ENCODE measurements at regions not wholly inside any gene's neighbourhood (a gene's known extent, or its start where the extent isn't known, plus 50 kb on each side); places are given as distances from the start of the nearest gene placed in this dataset.

DNA sequence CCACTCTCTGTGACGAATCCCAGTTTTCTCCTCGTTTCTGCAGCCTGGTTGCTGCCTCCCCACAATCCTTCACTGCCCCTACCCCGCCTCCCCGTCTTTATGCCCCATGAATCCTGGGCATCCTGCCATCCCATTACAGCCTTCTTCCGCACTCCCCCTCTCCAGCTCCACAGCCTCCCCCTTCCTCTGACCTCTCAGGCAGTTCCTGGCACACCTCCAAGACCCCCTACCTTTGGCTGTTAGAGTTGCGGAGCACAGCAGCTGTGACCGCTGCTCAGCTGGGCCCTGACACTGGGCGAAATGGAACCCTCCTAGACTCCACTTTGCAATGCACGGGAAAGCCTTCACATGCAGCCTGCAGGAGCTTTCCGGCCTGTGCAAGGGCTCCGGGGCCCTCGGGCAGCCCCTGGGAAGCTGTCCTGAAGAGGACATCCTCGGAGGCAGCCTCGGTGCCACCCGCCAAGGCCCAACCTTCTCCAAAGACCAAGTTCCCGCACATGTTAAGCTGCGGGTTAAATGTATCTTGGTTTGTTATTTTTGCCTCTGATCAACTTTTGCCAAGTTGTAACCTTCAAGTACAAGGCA, 400.7 kb upstream of the MKI67 start:
- DNase-seq (no peak), ATAC-seq (no peak)
- H3K27ac Mint-ChIP-seq = no peak overlapping the region
- H3K4me3 Mint-ChIP-seq = no peak overlapping the region
- peaks cover 24% of the 10 kb centered on the region for H3K27me3 Mint-ChIP-seq
- H3K9me3 ChIP-seq (ENCODE audit: control insufficient read depth, low read length, poor library complexity, severe bottlenecking) = no peaks in the 10 kb centered on the region
- no peaks in the 10 kb centered on the region for H3K4me1 Mint-ChIP-seq
- no peaks in the 10 kb centered on the region for H3K36me3 Mint-ChIP-seq (ENCODE audit: low read depth)

DNA sequence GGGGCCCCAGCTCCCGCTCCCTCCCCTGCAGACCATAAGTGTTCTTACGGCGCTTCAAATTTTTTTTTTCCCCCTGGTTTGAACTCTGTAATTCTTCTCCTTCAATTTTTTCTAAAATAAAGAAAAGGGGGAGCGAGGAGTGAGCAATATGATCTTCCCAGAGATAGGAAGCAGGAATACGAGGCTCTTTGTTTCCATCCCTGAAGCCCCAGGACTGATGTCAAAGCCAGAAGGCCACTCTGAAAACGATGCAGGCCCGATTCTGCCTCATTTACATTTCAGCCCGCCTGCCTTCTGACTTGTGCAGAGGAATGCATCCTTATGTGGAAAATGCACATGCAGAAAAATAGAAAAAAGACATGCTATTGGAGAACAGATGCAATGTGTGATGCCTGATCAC, 401.5 kb upstream of the MKI67 start:
- ATAC-seq (no peak), DNase-seq (no peak)
- H3K4me1 Mint-ChIP-seq = no peaks in the 10 kb centered on the region
- H3K27me3 Mint-ChIP-seq = peaks cover 32% of the 10 kb centered on the region
- no peaks in the 10 kb centered on the region for H3K36me3 Mint-ChIP-seq (ENCODE audit: low read depth)
- no peaks in the 10 kb centered on the region for H3K9me3 ChIP-seq (ENCODE audit: control insufficient read depth, low read length, poor library complexity, severe bottlenecking)
- no peak overlapping the region for H3K4me3 Mint-ChIP-seq
- H3K27ac Mint-ChIP-seq = no peak overlapping the region

DNA sequence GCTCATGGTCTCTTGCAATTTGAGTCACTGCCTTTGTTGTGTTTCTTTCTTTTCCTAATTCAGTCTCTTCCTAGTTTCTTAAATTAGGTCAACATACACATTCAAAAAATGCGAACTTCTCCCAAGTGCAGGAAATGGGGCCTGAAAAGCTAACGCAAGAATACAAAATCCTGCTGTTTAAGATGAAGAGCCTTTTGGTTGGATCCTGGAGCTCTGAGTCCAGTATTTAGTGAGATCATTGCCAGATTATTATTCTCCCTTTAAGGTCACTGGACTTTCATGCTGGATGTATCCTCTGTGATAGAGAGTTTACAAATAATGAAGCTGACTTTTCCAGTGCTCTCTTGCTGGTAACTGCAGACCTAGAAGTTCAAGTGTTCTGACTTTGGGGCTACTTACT, 401.9 kb upstream of the MKI67 start:
- no peak overlapping the region for H3K4me3 Mint-ChIP-seq
- ATAC-seq (no peak), DNase-seq (no peak)
- no peaks in the 10 kb centered on the region for H3K9me3 ChIP-seq (ENCODE audit: control insufficient read depth, low read length, poor library complexity, severe bottlenecking)
- peaks cover 34% of the 10 kb centered on the region for H3K27me3 Mint-ChIP-seq
- no peaks in the 10 kb centered on the region for H3K4me1 Mint-ChIP-seq
- no peak overlapping the region for H3K27ac Mint-ChIP-seq
- H3K36me3 Mint-ChIP-seq (ENCODE audit: low read depth) = no peaks in the 10 kb centered on the region

DNA sequence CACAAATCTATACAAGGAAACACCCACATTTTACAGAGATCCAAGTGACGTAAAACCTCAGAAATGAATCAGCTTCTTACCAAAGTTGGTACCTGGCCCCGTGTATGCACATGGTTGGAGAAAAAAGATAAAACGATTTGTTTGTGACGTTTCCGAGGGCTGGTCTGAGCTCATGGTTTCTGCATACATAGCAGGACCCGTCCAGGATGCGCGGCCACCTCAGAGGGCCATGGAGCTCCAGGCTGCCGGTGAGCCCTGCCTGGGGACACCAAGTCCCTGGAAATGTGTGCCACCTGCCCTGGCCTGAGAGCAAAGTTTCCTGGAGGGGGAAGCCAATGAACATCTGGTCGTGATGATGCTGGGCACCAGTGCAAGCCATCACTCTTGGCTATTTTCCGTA, 402.6 kb upstream of the MKI67 start:
- H3K9me3 ChIP-seq (ENCODE audit: control insufficient read depth, low read length, poor library complexity, severe bottlenecking) = no peaks in the 10 kb centered on the region
- Mint-ChIP-seq H3K4me1 (no peaks in the 10 kb centered on the region), H3K27ac (no peak overlapping the region), H3K4me3 (no peak overlapping the region), H3K27me3 (peaks cover 34% of the 10 kb centered on the region), H3K36me3 (ENCODE audit: low read depth) (no peaks in the 10 kb centered on the region)
- ATAC-seq (no peak), DNase-seq (no peak)

DNA sequence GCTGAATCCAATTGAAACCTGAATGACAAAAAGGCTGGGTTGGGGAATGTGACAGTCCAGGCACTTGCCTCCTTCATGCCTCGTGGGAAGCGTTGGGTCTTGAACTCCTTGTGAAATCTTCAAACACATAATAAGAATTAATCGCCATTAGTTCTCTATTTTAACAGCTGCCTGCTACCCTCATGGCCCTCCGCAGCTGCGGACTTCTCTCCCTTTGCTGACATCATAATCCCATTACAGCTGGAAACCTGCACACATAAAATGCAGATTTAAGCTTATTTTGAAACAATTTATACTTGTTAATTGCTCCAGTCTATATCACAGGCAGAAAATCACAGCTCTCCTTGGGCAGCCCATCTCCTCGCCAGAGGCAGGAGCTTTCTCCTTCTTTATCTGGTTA, 403.0 kb upstream of the MKI67 start:
- no peaks in the 10 kb centered on the region for H3K36me3 Mint-ChIP-seq (ENCODE audit: low read depth)
- H3K4me1 Mint-ChIP-seq = no peaks in the 10 kb centered on the region

DNA sequence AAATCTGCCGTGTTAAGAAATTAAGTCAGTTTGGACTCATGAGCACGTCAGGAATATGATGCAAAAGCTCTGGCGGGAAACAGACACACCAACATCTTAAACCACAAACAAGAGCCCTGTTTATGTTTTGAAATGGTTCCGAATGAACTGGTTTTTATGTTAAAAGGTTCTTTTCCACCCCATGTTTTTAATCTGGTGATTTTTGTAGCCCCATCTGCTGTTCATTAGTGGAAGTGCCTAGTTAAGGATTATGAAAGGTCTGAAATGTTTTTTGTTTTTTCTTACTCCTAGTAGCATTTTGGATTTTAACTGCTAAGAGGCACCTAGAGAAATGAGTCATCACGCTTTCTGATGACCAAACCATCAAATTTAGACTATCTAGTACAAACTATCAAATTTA, 404.1 kb upstream of the MKI67 start:
- Mint-ChIP-seq H3K4me3 (no peak overlapping the region), H3K27me3 (peaks cover 38% of the 10 kb centered on the region), H3K4me1 (no peaks in the 10 kb centered on the region), H3K36me3 (ENCODE audit: low read depth) (no peaks in the 10 kb centered on the region), H3K27ac (no peak overlapping the region)
- H3K9me3 ChIP-seq (ENCODE audit: control insufficient read depth, low read length, poor library complexity, severe bottlenecking) = no peaks in the 10 kb centered on the region
- DNase-seq (no peak), ATAC-seq (no peak)

More for the DNA sequence above, 403.0 kb upstream of the MKI67 start:
- Mint-ChIP-seq H3K27ac (no peak overlapping the region), H3K27me3 (peaks cover 34% of the 10 kb centered on the region), H3K4me3 (no peak overlapping the region)
- no peaks in the 10 kb centered on the region for H3K9me3 ChIP-seq (ENCODE audit: control insufficient read depth, low read length, poor library complexity, severe bottlenecking)
- DNase-seq (no peak), ATAC-seq (no peak)

DNA sequence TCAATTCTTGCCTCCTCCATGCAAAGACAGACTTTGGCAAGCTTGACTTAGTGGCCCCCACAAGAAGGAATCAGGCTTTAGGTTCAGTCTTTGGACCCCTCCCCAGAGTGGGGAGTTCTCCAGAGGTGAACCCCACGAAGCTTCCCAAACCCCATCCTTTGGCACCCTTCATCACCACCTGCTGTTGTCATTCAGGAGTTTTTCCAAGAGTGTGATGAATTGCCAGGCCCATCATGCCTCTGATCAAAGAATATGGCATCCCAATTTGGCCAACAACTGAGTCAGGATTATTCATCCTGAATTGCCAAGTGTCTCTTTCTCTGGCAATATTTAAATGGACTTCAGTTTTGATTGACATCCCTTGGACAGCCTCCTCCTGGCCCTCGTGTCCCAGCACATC, 404.7 kb upstream of the MKI67 start:
- H3K4me1 Mint-ChIP-seq = no peaks in the 10 kb centered on the region
- ATAC-seq (no peak), DNase-seq (no peak)
- no peak overlapping the region for H3K27ac Mint-ChIP-seq
- H3K4me3 Mint-ChIP-seq = no peak overlapping the region
- H3K27me3 Mint-ChIP-seq = peaks cover 41% of the 10 kb centered on the region
- H3K9me3 ChIP-seq (ENCODE audit: control insufficient read depth, low read length, poor library complexity, severe bottlenecking) = no peaks in the 10 kb centered on the region
- no peaks in the 10 kb centered on the region for H3K36me3 Mint-ChIP-seq (ENCODE audit: low read depth)

DNA sequence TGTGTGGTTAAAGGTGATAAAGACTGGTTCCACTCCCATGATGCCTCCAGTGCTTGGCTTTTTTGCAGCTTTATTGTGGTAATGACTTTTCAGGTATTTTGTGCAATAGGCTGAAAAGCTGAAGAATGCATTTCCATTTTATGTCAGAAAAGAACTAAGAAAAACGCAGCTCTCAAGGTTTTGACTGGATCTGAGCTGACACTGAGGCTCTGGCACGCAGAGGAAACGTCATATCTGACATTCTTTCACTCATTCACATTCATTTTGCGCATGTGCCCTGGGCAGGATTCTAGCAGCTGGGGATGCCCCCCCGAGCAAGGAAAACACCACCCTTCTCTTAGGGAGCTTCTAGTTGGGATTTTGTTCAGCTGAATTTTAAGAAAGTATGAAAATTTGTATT, 408.5 kb upstream of the MKI67 start:
- Mint-ChIP-seq H3K4me1 (no peaks in the 10 kb centered on the region), H3K36me3 (ENCODE audit: low read depth) (no peaks in the 10 kb centered on the region), H3K27me3 (peaks cover 47% of the 10 kb centered on the region), H3K4me3 (no peak overlapping the region), H3K27ac (no peak overlapping the region)
- no peaks in the 10 kb centered on the region for H3K9me3 ChIP-seq (ENCODE audit: control insufficient read depth, low read length, poor library complexity, severe bottlenecking)
- DNase-seq (no peak), ATAC-seq (no peak)

DNA sequence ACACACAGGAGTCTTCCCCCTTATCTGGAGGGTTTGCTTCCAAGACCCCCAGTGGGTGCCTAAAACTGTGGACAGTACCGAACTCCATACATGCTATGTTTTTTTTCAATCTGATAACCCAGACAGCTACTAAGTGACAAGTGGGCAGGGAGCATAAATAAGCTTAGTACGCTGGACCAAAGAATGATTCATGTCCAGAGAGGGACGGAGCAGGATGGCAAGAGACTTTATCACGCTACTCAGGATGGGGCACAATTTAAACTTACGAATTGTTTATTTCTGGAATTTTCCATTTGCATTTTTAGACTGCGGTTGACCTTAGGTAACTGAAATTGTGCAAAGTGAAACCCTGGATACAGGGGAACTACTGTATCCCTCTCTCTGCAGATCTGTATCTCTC, 410.0 kb upstream of the MKI67 start:
- no peaks in the 10 kb centered on the region for H3K4me1 Mint-ChIP-seq
- H3K27me3 Mint-ChIP-seq = peaks cover 53% of the 10 kb centered on the region
- no peak overlapping the region for H3K4me3 Mint-ChIP-seq
- ATAC-seq (no peak), DNase-seq (no peak)
- no peaks in the 10 kb centered on the region for H3K9me3 ChIP-seq (ENCODE audit: control insufficient read depth, low read length, poor library complexity, severe bottlenecking)
- H3K36me3 Mint-ChIP-seq (ENCODE audit: low read depth) = no peaks in the 10 kb centered on the region
- H3K27ac Mint-ChIP-seq = no peak overlapping the region

DNA sequence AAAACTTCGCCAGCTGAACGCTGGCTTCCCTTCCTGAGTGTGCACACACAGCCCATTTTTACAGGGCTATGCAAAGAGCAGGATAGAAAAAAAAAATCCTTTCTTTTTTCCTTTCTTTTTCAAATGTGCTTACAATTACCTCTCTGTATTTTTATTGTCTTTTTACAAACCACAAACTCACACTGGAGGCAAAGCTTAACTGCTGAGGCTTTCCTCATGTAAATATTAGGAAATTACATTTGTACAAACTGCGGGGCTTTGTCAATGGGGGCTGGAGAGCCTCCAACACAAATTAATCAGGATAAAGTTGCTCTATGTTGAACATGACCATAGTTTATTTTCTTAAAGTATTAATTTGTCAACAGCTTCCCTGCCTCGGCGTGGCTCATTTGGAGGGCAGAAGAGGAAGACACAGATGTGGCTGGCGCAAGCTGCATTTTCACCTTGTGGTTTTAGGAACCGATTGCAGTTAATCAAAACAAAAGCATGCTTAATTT, 411.7 kb upstream of the MKI67 start:
- Mint-ChIP-seq H3K36me3 (ENCODE audit: low read depth) (no peaks in the 10 kb centered on the region), H3K27ac (no peak overlapping the region), H3K27me3 (peaks cover 53% of the 10 kb centered on the region), H3K4me1 (no peaks in the 10 kb centered on the region), H3K4me3 (no peak overlapping the region)
- ATAC-seq (no peak), DNase-seq (no peak)
- no peaks in the 10 kb centered on the region for H3K9me3 ChIP-seq (ENCODE audit: control insufficient read depth, low read length, poor library complexity, severe bottlenecking)

DNA sequence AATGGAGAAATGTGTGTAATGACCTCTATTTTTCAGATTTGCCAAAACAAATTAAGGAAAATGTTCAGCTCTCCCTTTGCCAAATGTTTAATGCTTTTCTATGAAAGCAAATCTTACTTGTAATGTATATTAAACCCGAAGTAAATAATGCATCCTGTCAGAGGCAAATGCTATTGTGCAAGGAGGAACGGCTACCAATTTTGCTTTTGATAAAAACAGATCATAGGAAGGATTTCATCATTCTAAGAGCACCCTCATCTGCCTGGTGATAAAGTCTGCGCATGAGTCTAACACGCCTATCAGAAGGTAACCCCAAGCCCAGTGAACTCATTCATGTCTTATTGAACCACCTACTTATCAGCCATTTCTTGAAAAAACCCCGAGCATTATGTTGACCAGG, 412.4 kb upstream of the MKI67 start:
- H3K9me3 ChIP-seq (ENCODE audit: control insufficient read depth, low read length, poor library complexity, severe bottlenecking) = no peaks in the 10 kb centered on the region
- Mint-ChIP-seq H3K27me3 (peaks cover 56% of the 10 kb centered on the region), H3K27ac (no peak overlapping the region), H3K4me3 (no peak overlapping the region), H3K36me3 (ENCODE audit: low read depth) (no peaks in the 10 kb centered on the region), H3K4me1 (no peaks in the 10 kb centered on the region)
- ATAC-seq = no peak
- DNase-seq = no peak

DNA sequence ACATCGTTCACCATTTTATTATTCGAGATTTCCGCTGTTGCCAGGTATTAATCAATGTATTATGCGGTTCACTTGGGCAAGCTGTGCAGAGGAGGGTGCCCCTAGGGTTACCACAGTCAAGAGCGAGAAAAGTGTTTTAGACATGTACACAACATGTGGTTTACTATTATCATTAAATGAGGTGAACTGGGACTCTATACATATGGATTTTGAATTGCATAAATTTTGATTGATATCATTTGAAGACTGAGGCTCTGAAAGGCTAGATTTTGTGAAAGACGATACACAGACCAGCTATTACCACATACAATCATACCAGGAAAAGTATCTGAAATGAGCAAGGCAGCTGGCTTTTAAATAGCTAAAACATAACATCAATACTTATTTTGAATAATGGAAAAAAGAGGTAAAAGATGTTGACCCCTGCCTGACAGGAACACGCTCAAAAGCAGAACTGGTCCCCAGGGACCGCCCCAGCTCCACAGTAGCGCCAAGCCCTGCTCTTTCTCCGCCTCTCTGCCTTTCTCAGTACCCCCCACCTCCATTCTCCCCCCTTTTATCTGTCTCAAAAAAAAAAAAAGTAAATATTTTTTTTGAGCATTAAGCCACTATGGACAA, 413.4 kb upstream of the MKI67 start:
- Mint-ChIP-seq H3K4me1 (no peaks in the 10 kb centered on the region), H3K27me3 (peaks cover 56% of the 10 kb centered on the region), H3K27ac (no peak overlapping the region), H3K4me3 (no peak overlapping the region), H3K36me3 (ENCODE audit: low read depth) (no peaks in the 10 kb centered on the region)
- DNase-seq = no peak
- H3K9me3 ChIP-seq (ENCODE audit: control insufficient read depth, low read length, poor library complexity, severe bottlenecking) = no peaks in the 10 kb centered on the region
- no peak for ATAC-seq

DNA sequence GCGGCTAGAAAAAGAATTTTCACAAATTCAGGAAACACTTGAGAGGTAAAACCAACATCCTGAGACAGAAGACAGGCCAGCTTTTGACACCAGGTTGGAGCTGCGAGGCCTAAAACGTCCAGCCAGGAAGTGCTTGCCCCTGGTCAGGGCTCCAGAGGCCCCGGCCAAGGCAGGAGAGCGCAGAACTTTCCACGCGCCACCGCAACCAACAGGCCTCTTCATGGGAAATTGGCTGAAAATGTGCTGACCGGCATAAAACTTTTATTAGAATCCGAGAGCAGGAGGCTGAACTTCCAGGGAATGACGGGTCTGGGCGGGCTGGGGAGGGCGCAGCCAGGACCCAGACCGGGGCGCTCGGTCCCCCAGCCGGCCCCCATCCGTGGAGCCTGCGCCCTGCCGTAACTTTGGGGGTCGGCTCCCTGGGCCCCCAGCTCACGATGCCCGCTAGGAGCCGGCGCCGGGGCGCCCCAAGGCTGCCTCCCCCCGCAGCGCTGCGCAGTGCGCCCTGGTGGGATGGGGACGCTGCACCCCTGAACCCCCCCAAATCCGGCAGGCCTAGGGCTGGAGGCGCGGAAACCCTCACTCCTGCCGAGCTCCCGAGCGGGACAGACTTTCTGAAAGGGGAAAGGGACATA, 414.0 kb upstream of the MKI67 start:
- peaks cover 57% of the 10 kb centered on the region for H3K27me3 Mint-ChIP-seq
- DNase-seq = no peak
- no peak for ATAC-seq
- H3K36me3 Mint-ChIP-seq (ENCODE audit: low read depth) = no peaks in the 10 kb centered on the region
- no peaks in the 10 kb centered on the region for H3K4me1 Mint-ChIP-seq
- H3K4me3 Mint-ChIP-seq = no peak overlapping the region
- no peaks in the 10 kb centered on the region for H3K9me3 ChIP-seq (ENCODE audit: control insufficient read depth, low read length, poor library complexity, severe bottlenecking)
- H3K27ac Mint-ChIP-seq = no peak overlapping the region

Measured in T-helper 17 cell (primary cell).